Hypothalamus (tissue), 51 donors: ENCODE measurements at regions not wholly inside any gene's neighbourhood (a gene's known extent, or its start where the extent isn't known, plus 50 kb on each side); places are given as distances from the start of the nearest gene placed in this dataset.
"Not testable (repeated sequence)": the region's sequence is repeated elsewhere in the genome, so short reads cannot be mapped to it uniquely, and the experiment has no call there.

ENCODE experiments used
- DNase-seq, 51 donors: peaks; one replicate each; lab custom pipeline; 2025; lab: John Stamatoyannopoulos, UW

GRCh38 chr16:9014389-9014788 lies 50.7 kb upstream of the USP7 start:
- no peak for DNase-seq

GRCh38 chr16:9015489-9015888 lies 51.8 kb upstream of the USP7 start:
- DNase-seq, result no peak

GRCh38 chr16:9016005-9016404 lies 52.3 kb upstream of the USP7 start:
- DNase-seq, result not testable (repeated sequence)

DNA sequence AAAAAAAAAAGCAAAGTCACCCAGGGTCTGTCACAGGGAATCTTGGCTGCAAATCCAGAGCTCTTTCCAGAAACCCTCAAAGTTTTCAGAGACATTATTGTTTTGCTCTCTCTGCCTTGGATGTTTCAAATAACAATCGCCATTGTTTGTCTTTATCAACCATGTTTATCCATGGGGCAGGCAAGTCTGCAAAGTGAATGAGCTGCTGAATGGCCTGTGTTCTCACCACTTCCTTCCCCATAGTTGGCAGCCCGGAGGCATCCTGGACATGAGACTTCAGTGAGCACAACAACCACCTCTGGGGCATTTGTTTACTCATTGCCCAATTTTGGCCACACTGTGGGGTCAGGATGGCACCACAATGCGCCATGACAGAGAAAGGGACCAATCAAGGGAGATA lies 53.1 kb upstream of the USP7 start:
- DNase-seq, result peak in 24 of 51 donors; percentile 1 to 51 (median 17)

GRCh38 chr16:9027070-9027799 lies 63.5 kb upstream of the USP7 start:
- no peak for DNase-seq

- DNase-seq, result not testable (repeated sequence)
These were observed 63.0 kb upstream of the HAPSTR1 start for GRCh38 chr16:9028491-9028890.

DNA sequence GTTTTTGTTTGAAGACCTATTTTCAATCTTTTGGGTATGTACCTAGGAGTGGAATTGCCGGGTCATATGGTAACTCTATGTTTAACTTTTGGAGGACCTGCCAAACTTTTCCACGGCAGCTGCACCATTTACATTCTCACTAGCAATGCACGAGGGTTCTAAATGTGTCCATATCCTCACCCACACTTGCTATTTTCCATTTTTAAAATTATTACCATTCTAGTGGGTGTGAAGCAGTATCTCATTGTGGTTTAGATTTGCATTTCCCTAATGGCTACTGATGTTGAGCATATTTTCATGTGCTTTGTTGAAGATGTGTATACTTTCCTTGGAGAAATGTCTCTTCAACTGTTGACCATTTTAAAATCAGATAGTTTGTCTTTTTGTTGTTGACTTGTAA lies 60.3 kb upstream of the HAPSTR1 start:
- DNase-seq, result no peak

DNA sequence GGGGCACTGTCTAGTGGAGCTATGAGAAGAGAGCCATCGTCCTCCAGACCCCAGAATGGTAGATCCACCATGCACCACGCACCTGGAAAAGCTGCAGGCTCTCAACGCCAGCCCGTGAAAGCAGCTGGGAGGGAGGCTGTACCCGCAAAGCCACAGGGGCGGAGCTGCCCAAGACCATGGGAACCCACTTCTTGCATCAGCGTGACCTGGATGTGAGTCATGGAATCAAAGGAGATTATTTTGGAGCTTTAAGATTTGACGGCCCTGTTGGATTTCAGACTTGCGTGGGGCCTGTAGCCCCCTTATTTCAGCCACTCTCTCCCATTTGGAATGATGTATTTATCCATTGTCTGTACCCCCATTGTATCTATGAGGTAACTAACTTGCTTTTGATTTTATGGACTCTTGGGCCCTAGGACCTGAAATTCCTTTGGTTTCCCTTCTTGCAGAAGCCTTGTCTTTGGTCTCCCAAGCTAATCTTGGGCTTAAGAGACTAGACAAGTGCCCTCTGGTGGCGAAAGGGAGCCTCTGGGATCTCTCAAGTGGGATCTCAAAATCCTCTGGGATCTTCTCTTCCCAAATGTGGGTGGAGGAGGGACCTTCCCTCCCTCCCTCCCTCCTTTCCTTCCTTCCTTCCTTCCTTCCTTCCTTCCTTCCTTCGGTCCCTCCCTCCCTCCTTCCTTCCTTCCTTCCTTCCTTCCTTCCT lies 58.2 kb upstream of the HAPSTR1 start:
- peak in 13 of 51 donors; percentile 3 to 43 (median 10) for DNase-seq

DNA sequence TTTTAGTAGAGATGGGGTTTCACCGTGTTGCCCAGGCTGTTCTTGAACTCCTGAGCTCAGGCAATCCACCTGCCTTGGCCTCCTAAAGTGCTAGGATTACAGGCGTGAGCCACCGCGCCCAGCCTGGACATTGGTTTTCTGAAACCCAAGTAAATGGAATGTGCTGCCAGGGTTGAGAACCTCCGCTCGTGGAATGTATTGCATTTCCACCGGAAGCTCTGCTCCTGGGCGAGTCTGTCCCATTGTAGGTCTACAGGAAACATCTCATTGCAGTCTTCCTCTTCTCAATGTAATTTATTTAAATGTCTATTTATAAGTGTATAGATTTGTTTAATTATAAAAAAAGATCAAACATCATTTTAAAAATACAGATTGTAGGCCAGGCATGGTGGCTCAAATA lies 57.4 kb upstream of the HAPSTR1 start:
- no peak for DNase-seq

GRCh38 chr16:9035996-9036395 lies 55.4 kb upstream of the HAPSTR1 start:
- peak in 1 of 51 donors; percentile 1 for DNase-seq

DNA sequence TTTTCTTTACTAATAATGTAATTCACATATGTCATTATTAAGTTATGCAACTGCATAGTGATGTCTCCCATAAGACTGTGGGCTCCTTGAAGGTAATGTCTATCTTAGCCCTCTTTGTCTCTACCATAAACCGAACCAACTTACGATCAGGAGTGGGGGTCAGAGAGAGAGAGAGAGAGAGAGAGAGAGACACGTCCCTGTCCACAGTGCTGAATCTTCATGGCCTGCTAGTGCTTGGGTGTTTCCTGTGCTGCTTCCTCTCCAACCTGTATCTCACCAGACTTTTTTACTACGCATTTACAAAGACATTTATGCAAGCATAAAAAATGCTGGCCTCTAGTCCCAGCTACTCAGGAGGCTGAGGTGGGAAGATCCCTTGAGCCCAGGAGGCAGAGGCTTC lies 52.2 kb upstream of the HAPSTR1 start:
- no peak for DNase-seq

GRCh38 chr16:9040800-9041412 lies 50.5 kb upstream of the HAPSTR1 start:
- no peak for DNase-seq
